Activated CD4-positive, CD25-positive, alpha-beta regulatory T cell treated with anti-CD3 and anti-CD28 coated beads, Interleukin-2, amount 50 U/mL, for 16 hours (primary cell): ENCODE measurements at regions not wholly inside any gene's neighbourhood (a gene's known extent, or its start where the extent isn't known, plus 50 kb on each side); places are given as distances from the start of the nearest gene placed in this dataset.

ENCODE experiments used
- DNase-seq: peaks from one replicate; pipeline ENCODE4 v3.0.0-alpha.2; 2020; ENCODE audit warnings: low read depth, low spot score

GRCh38 chr2:8304821-8305766 lies 376.8 kb upstream of the ID2 start:
- DNase-seq = no peak

DNA sequence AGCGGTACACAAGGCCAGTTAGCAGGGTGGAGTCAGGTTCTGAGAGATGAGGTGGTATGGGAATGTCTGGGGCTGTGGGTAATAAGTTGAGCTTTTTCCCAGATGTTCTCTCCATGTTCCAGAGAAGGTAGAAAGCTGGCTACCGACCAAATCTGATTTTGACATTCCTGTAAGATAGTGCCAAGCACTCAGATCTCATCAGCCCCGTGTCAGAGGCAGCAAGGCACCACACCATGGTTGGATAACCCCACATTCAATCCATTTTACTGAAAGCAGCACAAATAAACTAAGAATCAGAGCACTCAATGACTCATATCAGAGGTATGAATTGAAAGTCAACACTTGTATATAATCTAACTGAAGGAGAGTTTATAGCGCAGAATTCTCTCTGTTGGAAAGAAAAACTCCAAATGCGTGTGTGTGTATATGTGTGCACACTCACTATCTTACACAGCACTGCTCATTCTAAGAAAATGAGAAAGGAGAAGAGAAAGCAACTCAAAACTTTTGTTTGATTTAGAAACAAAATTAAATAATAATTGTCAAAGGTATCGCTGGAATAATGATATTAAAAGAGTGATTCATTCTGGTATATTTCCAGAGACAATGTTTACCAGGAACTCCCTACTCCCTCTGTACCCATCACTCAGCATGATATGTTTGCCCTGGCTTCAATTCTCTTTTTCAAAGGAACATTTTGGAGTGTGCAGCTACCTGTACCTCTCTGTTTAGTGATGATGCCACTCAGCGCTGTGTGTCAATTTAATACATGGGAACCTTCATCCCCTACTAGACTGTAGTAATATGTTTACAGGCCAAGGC lies 375.1 kb upstream of the ID2 start:
- DNase-seq = no peak

DNA sequence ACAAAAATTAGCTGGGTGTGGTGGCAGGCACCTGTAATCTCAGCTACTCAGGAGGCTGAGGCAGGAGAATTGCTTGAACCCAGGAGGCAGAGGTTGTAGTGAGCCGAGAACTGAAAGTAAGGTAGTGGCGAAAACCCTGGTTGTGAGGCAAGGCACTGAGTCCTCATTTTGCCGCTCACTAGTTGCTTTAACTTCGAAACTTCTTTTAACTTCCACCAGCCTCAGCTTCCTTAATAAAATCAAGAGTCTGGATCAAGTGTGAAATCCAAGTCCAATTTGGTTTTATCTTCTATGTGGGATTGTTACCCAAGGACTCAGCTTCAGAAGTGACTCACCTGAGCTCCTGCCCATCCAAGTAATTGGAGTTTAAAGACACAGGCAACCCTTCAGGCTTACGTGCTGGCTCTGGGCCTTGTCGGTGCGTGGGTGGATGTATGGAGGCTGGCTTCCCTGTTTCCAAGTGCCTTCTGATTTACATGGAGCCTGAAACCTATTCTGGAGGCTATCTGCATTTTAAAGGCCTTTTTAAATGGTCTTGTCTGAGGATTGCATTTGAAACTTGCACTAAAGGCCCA lies 374.2 kb upstream of the ID2 start:
- DNase-seq = no peak

- DNase-seq = no peak
These were observed 372.7 kb upstream of the ID2 start for GRCh38 chr2:8309131-8309530.

- no peak for DNase-seq
These were observed 371.1 kb upstream of the ID2 start for GRCh38 chr2:8310557-8311455.

- DNase-seq = no peak
These were observed 369.6 kb upstream of the ID2 start for GRCh38 chr2:8312221-8312620.

DNA sequence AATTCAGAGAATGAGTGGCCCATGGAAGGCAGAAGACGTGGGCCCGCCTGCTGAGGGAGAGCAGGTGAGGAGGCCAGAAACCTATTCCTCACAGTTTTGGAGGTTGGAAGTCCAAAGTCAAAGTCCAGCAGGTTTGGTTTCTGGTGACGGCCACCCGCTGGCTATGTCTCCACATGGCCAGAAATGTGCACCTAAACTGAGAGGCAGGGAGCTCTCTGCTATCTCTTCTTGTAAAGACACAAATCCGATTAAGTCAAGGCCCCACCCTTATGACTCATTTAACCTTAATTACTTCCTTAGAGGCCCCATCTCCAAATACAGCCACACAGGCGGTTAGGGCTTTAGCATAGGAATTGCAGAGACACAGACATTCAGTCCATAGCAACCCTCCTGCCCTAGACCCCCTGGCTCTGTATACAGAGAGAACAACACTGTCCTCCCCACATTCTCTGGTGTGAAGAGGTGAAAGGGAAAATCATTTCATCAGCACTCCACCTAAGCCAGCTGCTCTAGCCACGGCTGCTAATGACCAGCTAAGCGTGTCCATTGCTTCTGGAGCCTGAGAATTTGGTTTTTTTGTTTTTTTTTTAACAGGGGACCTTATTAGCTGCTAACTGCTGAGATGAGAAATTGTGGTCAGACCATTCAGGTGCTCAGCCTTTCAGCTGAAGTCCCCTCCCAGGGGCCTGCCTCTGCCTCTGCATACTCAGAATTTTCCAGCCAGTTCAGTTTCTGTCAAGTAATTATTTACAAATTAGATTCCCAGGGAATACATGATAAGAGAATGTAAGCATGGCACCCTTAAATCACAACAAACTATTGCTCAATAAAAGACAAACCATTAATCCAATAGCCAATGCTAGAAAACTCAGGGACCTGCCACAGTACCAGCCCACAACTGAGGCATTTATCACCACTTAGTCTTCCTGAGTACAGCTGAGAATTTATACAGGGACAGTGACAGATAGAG lies 368.7 kb upstream of the ID2 start:
- DNase-seq = no peak

GRCh38 chr2:8314063-8314462 lies 367.8 kb upstream of the ID2 start:
- no peak for DNase-seq

GRCh38 chr2:8315531-8316165 lies 366.2 kb upstream of the ID2 start:
- no peak for DNase-seq

DNA sequence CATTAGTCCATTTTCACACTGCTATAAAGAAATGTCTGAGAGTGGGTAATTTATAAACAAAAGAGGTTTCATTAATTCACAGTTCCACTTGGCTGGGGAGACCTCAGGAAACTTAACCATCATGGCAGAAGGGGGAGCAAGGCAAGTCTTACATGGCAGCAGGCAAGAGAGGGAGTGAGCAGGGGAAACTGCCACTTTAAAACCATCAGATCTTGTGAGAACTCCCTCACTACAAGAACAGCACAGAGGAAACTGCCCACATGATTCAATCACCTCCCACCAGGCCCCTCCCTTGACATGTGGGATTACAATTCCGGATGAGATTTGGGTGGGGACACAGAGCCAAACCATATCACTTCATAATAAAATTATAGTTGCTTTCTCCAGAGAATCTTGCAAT lies 365.5 kb upstream of the ID2 start:
- DNase-seq = no peak

DNA sequence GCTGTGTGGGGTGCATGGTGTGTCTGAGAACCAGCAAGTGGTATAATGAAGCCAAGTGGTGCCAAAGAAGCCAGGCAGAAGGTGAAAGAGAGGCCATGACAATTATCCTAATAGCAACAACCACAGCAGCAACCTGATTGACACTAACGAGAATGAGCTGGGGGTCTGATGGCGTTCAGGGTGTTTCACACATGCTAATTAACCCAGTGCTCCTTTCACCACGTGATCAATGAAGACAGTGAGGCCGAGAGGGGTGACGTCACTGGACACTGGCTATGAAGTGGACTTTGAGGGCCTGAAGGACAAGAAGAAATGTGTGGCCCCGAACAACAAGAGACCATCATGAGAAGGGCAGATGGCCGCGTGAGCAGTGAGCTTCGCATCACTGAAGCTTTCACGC lies 364.4 kb upstream of the ID2 start:
- no peak for DNase-seq

DNA sequence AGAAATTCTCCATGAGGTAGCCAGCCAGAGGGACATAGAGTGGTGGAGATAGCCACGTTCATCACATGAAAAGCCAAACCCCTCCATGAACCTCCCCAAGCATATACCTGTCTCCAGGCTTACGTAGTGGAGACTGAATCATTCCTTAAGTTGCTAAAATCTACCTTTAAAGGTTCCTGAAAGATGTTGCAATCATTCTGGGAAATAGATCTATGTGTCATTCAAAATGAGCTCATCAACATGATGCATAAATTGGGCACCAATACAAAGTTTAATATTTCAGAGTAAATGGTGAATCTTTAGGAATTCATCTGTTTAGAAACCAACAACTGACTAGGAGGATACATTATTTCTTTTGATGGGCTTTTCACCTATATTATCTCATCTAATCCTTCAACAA lies 362.6 kb upstream of the ID2 start:
- DNase-seq = no peak

DNA sequence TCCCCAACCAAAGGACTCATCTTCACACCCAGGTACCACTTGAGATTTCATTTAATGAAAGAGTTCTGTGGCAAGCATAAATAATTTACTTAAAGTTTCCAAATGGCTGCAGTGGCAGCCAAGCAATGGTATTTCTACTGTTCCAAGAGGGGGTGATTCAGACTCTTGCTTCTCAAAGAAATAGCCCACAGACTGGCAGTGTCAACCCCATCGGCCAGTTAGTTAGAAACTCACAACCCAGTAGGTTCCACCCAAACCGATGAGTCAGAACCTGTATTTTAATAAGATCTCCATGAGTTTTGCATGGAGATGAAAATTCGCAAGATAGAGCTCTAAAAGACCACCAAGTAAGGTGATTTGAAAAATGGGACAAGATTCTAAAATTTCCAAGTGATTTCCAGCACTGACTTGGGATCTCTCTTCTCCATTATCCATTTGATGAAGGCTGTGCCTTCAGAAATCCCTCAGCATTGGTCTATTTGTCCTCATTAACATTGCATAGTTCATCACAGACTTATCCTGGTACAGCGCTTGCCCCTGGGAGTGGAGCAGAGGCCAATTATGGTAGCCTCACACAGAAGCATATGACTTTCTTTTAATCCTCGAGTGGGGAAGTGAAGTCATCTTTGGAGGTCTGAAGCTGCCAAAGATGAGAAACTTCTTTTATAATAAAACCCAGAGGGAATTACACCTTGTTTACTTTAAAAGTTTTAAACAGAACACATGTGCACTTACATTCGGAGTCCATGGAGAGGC lies 361.4 kb upstream of the ID2 start:
- DNase-seq = no peak

- no peak for DNase-seq
These were observed 359.2 kb upstream of the ID2 start for GRCh38 chr2:8322634-8323033.

GRCh38 chr2:8324164-8324856 lies 357.5 kb upstream of the ID2 start:
- no peak for DNase-seq

GRCh38 chr2:8324901-8325300 lies 357.0 kb upstream of the ID2 start:
- DNase-seq = no peak

- DNase-seq = no peak
These were observed 354.3 kb upstream of the ID2 start for GRCh38 chr2:8327371-8328100.

GRCh38 chr2:8328217-8328616 lies 353.6 kb upstream of the ID2 start:
- no peak for DNase-seq
